UCSD-AML1 (cell line): ENCODE measurements at regions not wholly inside any gene's neighbourhood (a gene's known extent, or its start where the extent isn't known, plus 50 kb on each side); places are given as distances from the start of the nearest gene placed in this dataset.
"Not testable (repeated sequence)": the region's sequence is repeated elsewhere in the genome, so short reads cannot be mapped to it uniquely, and the experiment has no call there.

Source experiments
- DNase-seq: peaks from one replicate; lab custom pipeline; 2025; ENCODE audit not compliant: unreplicated experiment; lab: John Stamatoyannopoulos, UW

GRCh38 chr10:57038531-57038930, 677.5 kb upstream of the ZWINT start:
- no peak for DNase-seq

- no peak for DNase-seq
Measured at GRCh38 chr10:57035310-57035709, 674.3 kb upstream of the ZWINT start.

GRCh38 chr10:57032301-57032700, 671.2 kb upstream of the ZWINT start:
- not testable (repeated sequence) for DNase-seq

GRCh38 chr10:57031346-57031745, 670.3 kb upstream of the ZWINT start:
- DNase-seq, result no peak

GRCh38 chr10:57026307-57026706, 665.2 kb upstream of the ZWINT start:
- DNase-seq, result no peak

GRCh38 chr10:57023626-57024025, 662.6 kb upstream of the ZWINT start:
- DNase-seq, result no peak

GRCh38 chr10:57018452-57018851, 657.4 kb upstream of the ZWINT start:
- no peak for DNase-seq

- no peak for DNase-seq
Measured at GRCh38 chr10:57017356-57018037, 656.4 kb upstream of the ZWINT start.

GRCh38 chr10:57015595-57016318, 654.7 kb upstream of the ZWINT start:
- DNase-seq, result no peak

- no peak for DNase-seq
Measured at GRCh38 chr10:57015187-57015586, 654.1 kb upstream of the ZWINT start.

GRCh38 chr10:57014758-57015157, 653.7 kb upstream of the ZWINT start:
- no peak for DNase-seq

- no peak for DNase-seq
Measured at GRCh38 chr10:57008189-57008588, 647.1 kb upstream of the ZWINT start.

- no peak for DNase-seq
Measured at GRCh38 chr10:56991591-56992069, 630.6 kb upstream of the ZWINT start.

GRCh38 chr10:56975513-56975912, 614.5 kb upstream of the ZWINT start:
- no peak for DNase-seq

GRCh38 chr10:56973766-56974165, 612.7 kb upstream of the ZWINT start:
- DNase-seq, result no peak

- no peak for DNase-seq
Measured at GRCh38 chr10:56943221-56943755, 582.2 kb upstream of the ZWINT start.

- DNase-seq, result no peak
Measured at GRCh38 chr10:56934515-56934914, 573.5 kb upstream of the ZWINT start.

GRCh38 chr10:56928714-56929113, 567.7 kb upstream of the ZWINT start:
- DNase-seq, result no peak

GRCh38 chr10:56927701-56928100, 566.6 kb upstream of the ZWINT start:
- no peak for DNase-seq

- no peak for DNase-seq
Measured at GRCh38 chr10:56920601-56921261, 559.7 kb upstream of the ZWINT start.

- DNase-seq, result no peak
Measured at GRCh38 chr10:56912043-56912442, 551.0 kb upstream of the ZWINT start.

GRCh38 chr10:56905051-56905450, 544.0 kb upstream of the ZWINT start:
- no peak for DNase-seq
